Fibroblast of skin of right biceps (primary cell): ENCODE measurements at regions not wholly inside any gene's neighbourhood (a gene's known extent, or its start where the extent isn't known, plus 50 kb on each side); places are given as distances from the start of the nearest gene placed in this dataset.

Source experiments
- DNase-seq: peaks from one replicate; pipeline ENCODE4 v3.0.0-alpha.2; 2013

GRCh38 chr4:34010751-34011519, 2233.4 kb downstream of the ARAP2 start:
- DNase-seq = no peak

GRCh38 chr4:34035225-34035624, 2209.1 kb downstream of the ARAP2 start:
- no peak for DNase-seq

GRCh38 chr4:34037280-34037679, 2207.0 kb downstream of the ARAP2 start:
- DNase-seq = no peak

GRCh38 chr4:34039766-34040165, 2204.5 kb downstream of the ARAP2 start:
- no peak for DNase-seq

- DNase-seq = no peak
Measured at GRCh38 chr4:34043131-34043530, 2201.2 kb downstream of the ARAP2 start.

GRCh38 chr4:34046580-34046979, 2197.7 kb downstream of the ARAP2 start:
- DNase-seq = peak; percentile 64

GRCh38 chr4:34047363-34047762, 2197.0 kb downstream of the ARAP2 start:
- no peak for DNase-seq

GRCh38 chr4:34066126-34066525, 2178.2 kb downstream of the ARAP2 start:
- DNase-seq = no peak

- peak; percentile 8 for DNase-seq
Measured at GRCh38 chr4:34091451-34091850, 2152.9 kb downstream of the ARAP2 start.

- no peak for DNase-seq
Measured at GRCh38 chr4:34094114-34094513, 2150.2 kb downstream of the ARAP2 start.

- peak; percentile 48 for DNase-seq
Measured at GRCh38 chr4:34105311-34105710, 2139.0 kb downstream of the ARAP2 start.

- DNase-seq = peak; percentile 73
Measured at GRCh38 chr4:34108391-34108790, 2135.9 kb downstream of the ARAP2 start.

- no peak for DNase-seq
Measured at GRCh38 chr4:34112573-34112972, 2131.7 kb downstream of the ARAP2 start.

GRCh38 chr4:34138385-34138784, 2105.9 kb downstream of the ARAP2 start:
- no peak for DNase-seq

GRCh38 chr4:34139346-34139745, 2105.0 kb downstream of the ARAP2 start:
- no peak for DNase-seq

- DNase-seq = no peak
Measured at GRCh38 chr4:34148322-34148908, 2095.9 kb downstream of the ARAP2 start.

GRCh38 chr4:34157547-34157946, 2086.8 kb downstream of the ARAP2 start:
- DNase-seq = peak; percentile 68

- DNase-seq = peak; percentile 52
Measured at GRCh38 chr4:34158878-34159277, 2085.4 kb downstream of the ARAP2 start.

- DNase-seq = peak; percentile 65
Measured at GRCh38 chr4:34170946-34171345, 2073.4 kb downstream of the ARAP2 start.

GRCh38 chr4:34176609-34177008, 2067.7 kb downstream of the ARAP2 start:
- no peak for DNase-seq

- no peak for DNase-seq
Measured at GRCh38 chr4:34178476-34178875, 2065.8 kb downstream of the ARAP2 start.

- peak; percentile 96 for DNase-seq
Measured at GRCh38 chr4:34181311-34181841, 2062.9 kb downstream of the ARAP2 start.

GRCh38 chr4:34181891-34182290, 2062.4 kb downstream of the ARAP2 start:
- DNase-seq = peak; percentile 59

GRCh38 chr4:34182306-34182705, 2062.0 kb downstream of the ARAP2 start:
- DNase-seq = peak; percentile 35
